Right lung (tissue), 2 donors: ENCODE measurements at regions not wholly inside any gene's neighbourhood (a gene's known extent, or its start where the extent isn't known, plus 50 kb on each side); places are given as distances from the start of the nearest gene placed in this dataset.
"Not testable (repeated sequence)": the region's sequence is repeated elsewhere in the genome, so short reads cannot be mapped to it uniquely, and the experiment has no call there.

Experiments
- DNase-seq, 2 donors: peaks; one replicate each; pipeline ENCODE4 v3.0.0-alpha.2; 2013

DNA sequence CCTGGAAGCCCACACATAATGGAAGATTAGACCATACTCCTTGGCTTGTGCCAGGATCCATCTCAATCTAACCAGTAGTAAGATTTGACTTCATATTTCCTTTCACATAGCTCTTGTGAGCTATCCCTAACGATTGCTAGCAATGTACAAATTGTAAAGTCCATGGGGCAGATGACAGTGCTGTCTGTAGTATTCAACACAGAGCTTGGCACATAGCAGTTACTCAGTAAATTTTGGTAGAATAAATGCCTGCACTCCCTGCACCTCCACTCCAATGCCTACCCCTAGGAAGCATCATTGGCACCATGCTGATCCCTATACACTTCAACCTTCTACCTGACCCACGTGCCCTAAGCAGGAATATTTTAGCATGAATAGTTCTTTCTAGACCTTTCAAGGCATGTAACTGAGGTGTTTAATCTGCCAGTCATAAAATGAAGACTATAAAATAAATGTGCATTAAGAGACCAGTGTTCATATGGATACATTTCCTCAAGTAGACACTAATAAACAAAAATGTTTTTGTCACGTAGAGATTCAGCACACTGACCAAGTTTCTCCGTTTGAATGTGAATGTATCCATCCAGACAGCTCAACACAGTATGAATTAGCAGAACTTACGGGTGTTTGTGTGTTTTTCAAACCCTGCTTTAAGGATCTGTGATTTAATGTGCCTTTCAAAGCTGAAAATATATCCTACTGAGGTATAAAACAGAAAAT, 98.8 kb downstream of the BMP4 start:
- DNase-seq: no peak

DNA sequence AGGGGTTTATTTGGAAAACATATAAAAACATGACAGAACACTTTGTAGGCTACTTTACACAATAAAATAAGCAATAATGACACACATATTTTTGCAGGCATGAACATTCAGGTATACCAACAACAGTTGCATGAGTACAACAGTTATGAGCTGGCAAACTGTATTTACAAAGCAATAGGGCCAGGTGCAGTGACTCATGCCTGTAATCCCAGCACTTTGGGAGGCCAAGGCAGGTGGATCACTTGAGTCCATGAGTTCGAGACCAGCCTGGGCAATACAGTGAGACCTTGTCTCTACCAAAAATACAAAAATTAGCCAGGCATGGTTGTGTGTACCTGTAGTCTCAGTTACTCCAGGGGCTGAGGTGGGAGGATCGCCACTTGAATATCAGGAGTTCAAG, 101.1 kb downstream of the BMP4 start:
- DNase-seq: no peak

DNA sequence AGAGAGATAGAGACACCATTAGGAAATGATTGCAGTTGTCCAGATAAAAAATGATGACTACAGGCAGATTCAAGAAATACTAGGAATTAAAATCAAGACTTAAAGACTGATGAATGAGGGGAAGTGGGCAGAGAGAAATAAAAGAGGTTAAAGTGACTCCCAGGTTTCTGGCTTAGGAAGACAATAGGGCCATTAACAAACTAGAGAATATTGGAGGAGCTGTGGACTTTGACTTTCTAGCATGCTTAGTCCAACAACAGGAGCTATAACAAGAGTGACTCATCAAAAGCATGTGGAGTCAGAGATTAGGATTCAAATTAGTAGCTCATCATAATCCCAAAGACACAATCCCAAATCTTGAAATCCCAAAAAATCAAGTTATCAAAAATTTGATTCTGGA, 101.5 kb downstream of the BMP4 start:
- DNase-seq: no peak

DNA sequence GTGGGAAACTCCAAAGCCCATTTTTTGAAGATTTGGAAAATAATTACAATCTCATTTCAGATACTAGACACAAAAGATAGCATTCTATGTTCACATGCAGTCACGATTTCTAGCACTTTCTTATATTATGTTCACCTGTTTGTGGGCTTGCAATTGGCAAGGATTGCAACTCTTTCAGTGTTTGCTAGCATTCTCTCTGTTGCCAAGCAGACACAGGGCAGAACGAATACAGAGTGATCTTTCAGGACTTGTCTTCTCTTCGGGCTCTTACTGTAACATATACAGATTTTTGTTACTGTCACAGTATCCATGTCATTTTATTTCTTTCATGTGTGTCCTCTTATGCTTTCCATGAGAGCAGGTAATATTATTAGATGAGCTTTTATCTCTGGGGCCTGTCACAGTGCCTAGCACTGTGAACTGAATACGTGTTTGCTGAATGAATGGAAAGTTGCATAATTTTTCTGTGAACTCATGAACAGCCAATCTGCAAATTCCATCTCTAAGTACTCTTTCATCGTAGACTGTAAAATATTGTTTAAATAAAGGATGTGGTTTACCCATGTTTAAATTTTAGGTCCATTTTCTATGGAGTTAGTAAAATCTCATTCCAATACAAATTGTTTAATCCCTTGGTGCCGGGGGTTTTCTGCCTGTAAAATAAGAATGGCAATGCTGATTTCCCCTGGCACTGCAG, 105.1 kb downstream of the BMP4 start:
- no peak for DNase-seq

DNA sequence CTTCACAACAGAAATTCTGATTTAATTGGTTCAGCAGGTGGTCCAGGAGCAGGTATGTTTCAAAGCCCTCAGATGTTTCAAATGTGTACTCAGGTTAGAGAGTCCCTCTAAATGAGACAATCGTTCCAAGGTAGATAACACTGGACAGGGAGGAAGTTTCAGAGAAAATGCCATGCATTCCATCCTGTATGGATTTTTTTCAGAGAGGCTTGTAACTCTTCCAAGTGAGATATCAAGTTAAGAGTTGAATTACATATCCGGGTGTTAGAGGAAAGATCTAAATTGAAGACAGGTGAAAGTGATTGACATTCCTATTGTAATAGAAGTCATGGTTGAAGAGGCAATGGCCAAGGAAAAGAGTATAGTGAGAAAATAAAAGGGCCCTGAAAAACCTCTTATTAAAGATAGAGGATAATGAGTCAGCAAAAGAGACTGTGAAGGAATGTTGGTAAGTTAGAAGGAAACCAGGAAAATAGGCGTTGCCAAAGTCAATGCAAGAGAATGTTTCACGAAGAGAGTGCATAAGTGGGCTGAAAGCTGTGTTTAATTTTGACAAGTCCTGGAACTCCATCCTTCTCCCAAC, 105.8 kb downstream of the BMP4 start:
- DNase-seq: no peak

DNA sequence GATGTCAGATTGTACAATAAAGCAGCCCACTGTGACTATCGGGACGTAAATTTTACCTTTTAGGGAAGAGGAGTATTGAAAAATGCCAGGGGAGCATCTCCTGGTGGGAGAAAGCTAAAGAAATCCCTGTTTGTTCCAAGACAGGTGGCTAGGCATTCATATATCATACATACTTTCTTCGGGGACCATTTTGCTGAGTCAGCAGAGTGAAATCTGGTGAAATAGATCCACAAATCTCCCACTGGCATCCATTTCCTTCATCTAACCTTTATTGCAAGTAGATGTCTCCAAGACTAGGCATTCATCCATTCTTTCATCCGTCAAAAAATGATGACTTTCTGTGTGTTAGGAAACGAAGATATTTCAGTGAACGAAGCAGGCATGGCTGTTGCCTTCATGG, 107.1 kb downstream of the BMP4 start:
- DNase-seq: no peak

DNA sequence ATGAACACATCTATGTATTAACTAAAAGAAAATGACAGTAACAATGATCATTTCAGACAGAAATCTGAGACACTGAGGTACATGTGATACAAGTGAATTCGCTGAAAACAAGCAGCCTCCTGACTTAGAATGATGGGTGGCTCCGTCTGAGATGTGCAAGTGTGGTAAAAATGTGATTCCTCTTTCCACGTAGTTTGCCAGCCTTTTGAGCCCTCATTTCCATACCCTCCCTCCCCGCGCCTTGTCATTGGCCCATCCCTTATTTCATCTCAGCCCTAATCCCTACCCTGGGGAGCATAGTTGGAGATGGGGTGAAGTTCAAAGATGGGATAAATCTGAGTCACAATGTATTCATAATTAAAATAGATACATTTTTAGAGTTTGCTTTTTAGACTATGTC, 107.8 kb downstream of the BMP4 start:
- no peak for DNase-seq

DNA sequence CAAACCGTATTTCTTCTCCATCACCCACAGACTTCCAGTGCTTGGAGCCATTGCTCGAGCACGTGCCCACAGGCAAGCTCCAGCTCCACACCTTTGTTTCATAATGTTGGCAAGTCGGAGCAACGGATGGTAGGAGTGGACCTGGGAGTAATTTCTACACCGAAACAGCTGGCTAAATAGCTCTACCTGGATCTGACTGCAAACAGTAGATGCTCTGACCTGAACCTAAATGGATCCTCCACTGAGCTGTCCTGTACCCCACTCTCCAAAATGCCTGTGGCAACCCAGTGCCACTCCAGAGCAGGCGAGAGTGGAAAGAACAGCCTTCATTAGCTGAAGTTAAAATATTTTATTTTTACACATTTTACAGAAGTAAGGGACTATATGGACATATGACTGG, 108.7 kb downstream of the BMP4 start:
- no peak for DNase-seq

DNA sequence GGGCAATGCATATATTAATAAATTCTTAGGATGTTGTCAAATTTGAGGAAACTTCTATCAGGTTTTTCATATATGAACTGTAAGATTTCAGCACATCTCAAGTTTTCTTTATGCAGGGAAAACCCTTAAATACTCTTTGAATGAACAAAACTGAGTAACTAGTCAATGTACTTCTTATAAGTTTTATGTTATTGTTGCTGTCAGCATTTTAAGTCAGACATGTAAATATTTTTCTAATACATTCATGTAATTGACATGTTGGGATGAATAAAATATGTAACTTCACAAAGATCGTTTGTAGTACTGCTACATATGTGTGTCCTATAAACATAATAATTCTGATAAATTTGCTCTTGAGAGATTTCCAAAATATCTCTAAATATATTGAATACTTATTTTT, 109.6 kb downstream of the BMP4 start:
- no peak for DNase-seq

DNA sequence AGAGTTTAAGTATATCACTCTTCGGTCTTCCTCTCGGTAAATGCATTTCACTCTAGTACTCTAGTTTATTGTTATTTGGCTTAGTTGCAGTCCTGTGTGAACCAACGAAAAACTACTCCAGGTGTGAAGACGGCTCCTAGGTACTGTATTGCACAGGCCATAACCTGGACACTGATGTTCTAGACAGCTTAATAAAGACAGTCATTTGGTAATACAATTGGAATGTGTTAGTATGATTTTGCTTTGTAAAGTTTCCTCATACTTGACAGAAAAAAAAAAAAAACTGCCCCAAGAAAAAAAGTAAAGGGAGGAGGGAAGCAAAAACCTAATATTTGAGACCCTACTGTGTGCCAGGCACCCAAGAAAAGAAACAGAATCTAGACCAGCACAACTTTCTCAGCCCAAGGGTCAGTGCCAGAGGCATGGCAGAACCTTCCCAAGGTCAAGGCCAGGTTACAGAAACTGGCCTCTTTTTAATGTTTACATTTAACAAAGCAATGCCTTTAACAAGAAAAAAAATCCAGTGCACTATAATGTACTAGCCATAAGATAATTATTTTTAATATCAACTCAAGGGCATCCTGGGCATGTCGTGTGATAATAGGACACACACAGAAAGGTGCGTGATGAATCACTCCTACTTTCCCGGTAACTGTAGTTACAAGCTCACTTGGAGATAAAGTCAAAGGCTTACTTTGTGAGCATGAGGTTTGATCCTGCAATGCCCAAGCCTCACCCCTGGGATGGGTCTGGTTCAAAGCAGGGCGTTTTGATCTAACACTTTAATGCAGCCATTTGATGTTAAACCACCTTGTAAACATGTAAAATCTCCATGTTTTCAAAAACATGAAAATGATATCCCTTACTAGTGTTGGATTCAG, 110.6 kb downstream of the BMP4 start:
- no peak for DNase-seq

DNA sequence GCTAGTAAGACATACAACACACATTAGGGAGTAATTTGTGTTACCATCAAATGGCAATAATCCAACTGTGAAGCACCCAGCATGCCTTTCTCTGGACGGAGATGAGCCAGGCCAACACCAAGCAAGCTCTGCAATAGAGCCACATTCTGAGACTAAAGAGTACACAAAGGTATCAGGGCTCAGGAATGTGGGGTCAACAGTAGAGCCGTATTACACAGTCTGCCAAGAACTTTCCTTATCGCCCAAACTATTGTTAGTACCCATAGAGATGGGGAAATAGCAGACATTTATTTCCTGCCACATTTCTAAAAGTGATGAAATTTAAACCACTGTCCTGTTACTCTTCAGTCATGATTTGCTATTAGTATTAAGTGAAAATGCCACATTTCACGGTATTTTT, 113.7 kb downstream of the BMP4 start:
- peak in 1 of 2 donors; percentile 12 for DNase-seq

DNA sequence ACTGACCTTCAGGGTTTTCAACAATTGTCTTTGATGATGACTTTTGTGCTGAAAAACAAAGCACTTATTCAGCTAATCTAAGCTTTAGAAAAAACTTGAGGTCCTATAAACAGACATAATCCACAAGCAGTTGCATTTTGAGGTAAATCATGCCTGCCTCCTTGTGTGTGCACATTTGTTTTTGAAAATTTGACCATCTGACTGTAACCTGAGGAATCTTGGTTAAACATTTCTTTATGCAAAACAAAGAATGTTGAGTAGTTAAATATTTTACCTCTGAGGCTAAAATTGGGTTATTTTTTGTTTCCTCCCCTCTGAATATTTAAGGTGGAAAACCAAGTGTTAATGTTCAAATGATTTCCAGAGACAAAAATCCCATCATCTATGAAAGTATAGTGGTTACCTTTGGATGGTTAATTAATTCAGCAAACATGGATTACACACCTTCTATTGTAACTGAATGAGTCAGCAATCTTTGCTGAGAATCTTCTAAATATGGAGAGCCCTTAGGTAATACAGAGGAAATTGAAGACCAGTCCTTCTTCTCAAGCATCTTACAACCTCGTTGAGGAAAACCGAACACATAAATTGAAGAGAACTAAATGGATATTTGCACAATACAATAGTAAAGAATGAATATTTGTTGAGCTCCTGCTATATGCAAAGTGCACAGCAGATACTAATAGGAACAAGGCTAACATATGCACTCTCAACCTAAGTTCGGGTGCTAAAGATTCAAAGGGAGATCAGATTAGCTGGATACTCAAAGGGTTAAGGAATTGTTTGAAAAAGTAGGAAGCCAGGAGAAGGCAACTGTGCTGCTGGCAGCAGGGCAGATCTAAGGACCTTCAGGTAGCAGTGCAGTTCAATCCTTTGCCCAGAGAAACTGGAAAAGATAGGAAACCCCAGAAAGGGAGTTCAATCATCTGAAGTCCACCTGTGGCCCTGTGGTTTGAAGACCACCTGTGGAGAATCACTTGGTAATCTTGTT, 115.2 kb downstream of the BMP4 start:
- no peak for DNase-seq

DNA sequence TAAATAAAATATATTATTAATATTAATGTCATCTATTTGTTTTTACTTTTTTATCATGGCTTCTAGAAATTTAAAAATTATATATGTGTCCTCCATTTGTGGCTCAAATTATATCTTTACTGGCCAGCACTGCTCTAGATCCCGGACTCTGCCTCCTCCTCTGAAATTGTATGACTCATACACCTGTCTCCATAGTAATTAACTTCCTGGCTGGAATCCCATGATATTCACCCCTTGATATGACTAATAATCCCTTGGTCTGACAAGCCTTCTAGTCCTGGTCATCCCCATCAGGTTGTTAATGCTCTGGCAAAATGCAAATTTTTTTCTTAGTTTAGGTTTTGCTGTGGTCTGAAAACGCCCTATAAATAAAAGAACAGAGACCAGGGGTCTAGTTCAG, 116.2 kb downstream of the BMP4 start:
- DNase-seq: no peak

DNA sequence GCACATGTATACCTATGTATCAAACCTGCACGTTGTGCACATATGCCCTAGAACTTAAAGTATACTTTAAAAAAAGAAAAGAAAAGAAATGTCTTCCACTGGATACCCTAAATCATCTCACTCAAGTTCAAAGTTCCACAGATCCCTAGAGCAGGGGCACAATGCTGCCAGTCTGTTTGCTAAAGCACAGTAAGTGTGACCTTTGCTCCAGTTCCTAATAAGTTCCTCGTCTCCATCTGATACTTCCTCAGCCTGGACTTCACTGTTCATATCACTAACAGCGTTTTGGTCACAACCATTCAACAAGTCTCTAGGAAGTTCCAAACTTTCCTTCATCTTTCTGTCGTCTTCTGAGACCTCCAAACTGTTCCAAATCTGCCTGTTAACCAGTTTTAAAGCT, 118.3 kb downstream of the BMP4 start:
- DNase-seq: no peak

DNA sequence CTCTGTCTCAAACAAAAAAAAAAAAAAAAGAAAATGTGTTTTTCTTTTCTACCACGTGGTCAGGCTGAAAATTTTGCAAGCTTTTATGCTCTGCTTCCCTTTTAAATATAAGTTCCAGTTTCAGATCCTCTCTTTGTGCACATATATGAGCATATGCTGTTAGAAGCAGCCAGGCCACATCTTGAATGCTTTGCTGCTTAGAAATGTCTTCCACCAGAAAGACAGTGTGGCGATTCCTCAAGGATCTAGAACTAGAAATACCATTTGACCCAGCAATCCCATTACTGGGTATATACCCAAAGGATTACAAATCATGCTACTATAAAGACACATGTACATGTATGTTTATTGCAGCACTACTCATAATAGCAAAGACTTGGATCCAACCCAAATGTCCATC, 119.0 kb downstream of the BMP4 start:
- not testable (repeated sequence) for DNase-seq

DNA sequence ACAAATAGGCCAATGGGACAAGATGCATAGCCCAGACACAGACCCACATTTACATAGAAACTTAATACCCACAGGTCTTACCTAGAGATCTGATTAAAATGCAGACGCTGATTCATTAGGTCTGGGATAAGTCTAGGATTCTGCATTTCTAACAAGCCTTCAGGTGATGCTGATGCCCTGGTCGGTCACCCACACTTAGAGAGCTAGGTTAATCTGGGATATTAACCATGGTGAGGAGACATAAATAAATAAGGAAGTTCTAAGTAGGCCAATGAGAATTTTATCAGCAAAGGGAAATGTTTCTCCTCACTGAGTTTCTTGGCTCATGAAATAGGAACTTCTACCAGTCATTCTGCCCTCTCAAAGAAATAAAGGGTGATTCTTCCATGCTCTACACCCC, 120.1 kb downstream of the BMP4 start:
- no peak for DNase-seq

DNA sequence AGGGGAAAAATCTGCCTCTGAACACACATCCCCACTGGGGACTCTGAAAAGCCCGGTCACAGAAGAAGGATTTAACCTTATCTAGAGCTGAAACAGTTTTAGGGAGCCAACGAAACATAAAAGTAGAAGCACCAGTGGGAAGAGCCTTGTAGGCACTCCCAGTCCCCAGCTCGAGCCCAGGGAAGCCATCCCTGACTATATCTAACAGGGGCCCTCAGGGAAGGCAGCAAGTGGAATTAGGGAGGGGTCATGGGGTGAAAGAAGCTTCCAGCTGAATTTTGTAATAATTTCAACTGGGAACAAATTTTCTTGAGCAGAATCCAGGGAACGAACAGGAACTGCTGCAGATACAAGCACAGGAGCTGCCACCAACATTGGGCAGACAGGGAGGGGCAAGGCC, 127.8 kb downstream of the BMP4 start:
- DNase-seq: no peak

DNA sequence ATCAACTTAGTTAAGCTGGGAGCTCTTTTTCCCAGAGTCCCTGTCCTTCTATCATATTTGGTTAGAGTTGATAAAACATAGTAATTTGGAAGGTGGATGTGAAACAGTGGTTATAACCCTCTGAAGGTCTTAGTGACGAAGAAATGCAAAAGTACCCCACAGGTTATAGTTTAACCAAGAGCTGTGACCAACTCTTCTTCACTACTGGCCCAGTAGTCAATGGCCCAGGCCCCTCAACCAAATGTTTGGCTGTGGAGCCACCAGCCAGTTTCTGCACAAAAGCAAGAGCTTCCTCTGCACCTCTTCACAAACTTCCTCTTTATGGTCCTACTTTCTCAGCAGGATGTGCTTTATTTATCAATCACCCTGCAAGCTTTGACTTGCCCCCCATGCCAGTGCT, 132.6 kb downstream of the BMP4 start:
- no peak for DNase-seq

DNA sequence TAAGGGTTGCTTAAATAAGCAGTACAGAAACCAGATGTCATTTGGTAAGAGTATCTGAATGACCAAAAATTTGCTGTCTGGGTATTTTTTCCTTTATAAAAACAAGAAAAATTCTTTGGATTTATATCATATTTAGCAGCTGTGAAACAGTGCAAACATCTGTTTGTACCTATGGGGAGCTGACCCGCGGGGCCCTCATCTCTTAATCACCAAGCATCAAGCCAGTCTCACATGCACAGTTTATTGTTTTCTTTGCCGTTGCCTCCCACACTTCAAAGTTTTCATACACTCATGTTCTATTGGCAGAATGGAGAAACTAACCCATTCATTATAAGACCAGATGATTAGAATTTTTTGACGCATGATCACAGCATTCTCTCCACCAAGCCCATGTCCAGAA, 142.2 kb downstream of the BMP4 start:
- DNase-seq: no peak

DNA sequence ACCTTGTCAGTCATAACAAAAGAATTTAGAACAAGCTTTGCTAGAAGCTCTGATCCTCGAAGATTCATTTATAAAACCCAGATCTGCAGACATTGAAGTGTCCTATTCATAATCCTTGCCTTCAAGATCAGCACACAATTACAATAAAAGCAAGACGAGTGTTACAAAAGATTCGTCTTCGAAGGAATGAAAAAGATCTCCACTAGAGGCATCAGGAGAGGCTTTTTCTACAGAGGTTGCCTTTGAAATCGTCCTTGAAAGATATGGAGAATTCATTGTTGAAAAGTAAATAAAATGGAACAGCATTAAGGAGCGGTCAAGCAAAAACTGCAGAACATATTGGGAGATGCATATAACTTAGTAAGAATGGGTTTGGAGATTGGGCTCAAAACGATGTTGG, 146.4 kb downstream of the BMP4 start:
- no peak for DNase-seq

DNA sequence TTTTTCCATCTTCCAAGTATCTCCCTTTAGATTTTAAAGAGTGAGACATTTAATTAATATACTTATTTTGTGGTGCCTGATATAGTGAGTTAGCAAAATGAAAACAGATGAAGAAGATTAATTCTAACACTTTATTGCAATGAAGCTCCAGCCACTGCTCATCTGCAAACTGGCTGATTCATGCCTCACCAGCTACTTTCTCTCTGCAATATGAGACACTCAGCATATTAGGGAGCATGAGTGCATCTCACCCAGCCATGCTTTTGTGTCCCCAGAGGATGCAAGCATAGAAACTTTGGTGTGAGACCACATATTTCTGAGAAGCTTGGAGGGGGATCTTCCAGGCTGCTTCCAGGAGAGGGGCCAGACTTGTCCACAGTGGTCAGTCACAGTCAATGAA, 148.6 kb downstream of the BMP4 start:
- DNase-seq: no peak
